EL (cell line): ENCODE measurements at regions not wholly inside any gene's neighbourhood (a gene's known extent, or its start where the extent isn't known, plus 50 kb on each side); places are given as distances from the start of the nearest gene placed in this dataset.

ENCODE experiments used
- DNase-seq: peaks from one replicate; pipeline ENCODE4 v3.0.0-alpha.2; 2016

DNA sequence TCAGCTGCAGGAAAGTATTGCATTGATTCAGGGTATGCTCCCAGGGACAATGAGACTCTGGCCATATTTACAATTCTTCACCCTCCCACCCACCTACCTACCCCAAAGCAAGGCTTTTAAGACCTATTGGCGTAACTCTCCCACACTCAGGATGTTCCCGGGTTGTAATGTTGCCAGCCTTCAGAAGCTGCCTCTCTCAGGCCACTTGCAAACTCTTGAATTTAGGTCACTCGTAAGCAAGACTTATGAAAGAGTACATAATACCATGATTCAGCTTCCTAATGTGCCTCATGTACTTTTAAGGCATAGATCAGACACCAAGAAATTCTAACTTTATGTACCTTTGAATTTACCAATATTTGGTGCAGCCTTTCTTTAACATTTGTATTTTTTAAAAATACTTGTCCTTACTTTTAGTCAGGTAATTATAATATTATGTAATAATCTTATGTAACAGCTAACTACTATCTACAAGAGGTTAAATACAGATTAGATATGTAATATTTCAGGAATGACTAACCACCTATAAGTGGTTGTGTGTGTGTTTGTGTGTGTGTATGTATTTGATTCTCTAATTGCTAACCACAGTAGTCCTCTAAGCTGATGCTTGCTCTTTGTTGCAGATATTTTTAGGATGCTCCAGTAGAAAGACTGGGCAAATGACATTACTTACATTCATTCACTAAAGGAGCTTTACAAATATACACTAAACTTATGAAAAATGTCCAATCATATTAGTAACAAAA, 630.5 kb upstream of the MEF2C start:
- no peak for DNase-seq

DNA sequence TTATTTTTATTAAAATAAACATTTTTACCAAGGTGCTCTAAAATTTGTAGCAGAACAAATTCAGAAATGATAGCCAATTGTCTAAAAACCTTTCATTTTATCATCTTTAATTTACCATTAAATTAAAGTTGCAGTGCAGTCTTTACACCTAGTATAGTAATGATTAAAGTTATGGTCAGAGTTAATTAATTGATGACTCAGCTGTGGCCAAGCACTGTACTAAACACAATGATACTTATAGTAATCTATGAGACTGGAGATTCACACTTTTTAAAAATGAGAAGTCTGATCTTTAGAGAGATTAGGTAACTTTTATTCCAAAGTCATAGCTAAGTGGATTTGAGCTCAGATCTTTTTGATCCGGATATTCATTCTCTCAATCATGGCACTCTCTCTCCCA, 621.1 kb upstream of the MEF2C start:
- no peak for DNase-seq

DNA sequence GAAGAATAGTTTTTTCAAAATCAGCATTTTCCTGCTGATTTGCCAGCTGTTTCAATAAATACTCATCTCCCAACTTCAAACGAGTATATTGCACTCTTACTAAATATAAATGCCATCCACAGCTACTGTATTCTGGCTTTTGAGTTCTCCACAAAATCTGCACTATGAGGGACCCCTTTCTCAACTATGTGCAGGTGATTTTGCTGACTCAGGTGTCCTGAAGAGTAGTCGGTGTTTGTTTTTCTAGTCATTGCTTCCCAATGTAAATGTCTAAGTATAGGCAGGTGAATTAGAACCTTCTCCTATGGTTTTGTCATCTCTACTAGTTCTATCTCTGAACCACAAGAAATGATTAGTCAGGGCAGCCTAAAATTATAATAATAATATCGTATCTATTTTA, 616.8 kb upstream of the MEF2C start:
- no peak for DNase-seq

DNA sequence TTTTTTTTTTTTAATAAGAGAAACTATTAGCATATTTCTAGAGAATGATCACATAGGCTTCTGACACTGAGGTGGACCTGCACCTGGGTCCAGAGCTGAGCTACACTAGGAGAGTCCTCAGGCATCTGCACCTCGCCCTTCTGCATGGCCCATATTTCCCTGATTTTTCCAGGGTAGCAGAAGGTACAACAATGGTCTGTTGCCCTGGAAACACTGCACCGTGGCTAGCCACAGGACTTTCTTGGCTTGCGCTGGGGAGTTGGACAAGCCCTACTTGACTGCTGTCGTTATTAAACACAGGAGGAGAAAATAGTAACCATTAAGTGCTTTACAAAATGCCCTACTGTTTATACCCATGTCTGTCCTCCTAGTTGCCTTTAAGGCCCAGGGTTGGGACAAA, 615.7 kb upstream of the MEF2C start:
- no peak for DNase-seq

DNA sequence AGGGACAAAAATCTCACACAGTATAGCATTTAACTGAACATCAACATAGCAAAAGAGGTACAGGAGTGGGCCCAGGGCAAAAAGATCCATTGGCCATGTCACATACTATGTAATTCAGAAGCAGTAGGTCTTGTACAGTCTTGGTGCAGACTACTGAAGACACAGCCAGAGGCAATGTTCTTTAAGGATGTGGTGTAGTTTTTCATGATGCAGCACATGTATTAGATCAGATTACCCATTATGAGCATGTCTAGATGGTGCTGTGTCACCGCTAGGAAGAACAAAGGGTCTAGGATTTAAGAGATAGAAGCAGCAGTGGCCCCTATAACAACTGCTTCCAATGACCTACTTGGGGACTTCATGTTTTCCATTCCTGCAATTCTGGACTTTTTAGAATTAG, 610.4 kb upstream of the MEF2C start:
- no peak for DNase-seq

DNA sequence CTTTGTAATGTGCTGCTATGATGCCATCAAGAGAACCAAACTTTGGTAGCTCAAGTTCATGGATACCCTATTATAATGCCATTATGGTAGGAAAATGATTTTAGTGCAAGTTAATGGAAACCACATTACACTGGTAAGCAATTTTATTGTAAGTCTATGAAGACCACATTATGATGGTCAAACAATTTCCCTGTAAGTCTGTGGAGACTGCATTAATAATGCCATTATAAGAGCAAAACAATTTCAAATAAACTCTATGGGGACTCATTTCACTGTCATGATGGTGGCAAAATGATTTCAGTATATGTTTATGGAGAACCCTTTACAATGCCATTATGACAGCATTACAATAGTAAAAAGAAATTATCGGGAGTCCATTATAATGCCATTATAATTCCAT, 602.0 kb upstream of the MEF2C start:
- no peak for DNase-seq

DNA sequence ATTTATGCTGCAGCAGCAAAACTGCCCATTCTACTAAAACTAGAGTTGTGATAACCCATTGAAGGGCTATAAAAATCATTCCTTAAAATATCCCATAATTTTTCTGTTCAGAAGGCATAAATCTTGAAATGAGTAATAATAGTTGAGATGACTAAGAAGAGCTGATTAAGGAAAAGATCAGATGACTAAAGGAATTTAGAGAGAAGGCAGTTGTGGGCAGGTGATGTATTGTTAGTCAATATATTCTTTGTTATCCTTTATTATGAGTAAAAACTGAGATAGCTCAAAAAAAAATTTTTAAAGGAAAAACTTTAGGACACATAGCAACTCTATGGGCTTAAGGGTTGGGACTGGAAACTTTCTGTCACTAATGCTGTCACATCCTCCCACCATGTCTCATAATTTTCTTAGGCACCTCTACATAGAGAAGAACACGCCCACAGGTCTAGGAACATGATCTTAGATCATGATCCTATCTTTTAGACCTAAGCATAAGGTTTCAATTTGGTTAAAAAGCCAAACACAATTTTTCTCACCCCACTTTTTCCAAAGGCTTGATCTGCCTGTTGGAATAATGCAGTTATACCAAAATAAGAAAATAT, 597.5 kb upstream of the MEF2C start:
- no peak for DNase-seq

DNA sequence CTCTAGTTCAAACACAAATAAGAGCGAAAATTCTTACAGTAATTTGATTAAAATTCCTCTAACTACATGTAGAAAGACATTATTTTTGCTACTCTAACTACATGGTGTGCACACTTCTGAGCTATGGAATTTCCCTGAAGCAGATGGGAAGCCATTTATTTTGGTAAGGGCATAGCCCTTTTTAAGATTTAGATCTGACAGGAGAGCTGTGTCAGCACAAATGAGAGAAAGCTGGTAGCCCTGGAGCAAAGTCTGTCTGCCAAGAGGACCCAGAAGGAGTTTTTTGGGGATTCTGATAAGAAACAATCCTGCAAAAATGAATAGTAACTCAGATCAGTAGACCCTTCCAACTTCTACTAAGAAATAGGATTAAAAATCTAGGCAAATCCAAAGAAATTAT, 595.9 kb upstream of the MEF2C start:
- DNase-seq: no peak

DNA sequence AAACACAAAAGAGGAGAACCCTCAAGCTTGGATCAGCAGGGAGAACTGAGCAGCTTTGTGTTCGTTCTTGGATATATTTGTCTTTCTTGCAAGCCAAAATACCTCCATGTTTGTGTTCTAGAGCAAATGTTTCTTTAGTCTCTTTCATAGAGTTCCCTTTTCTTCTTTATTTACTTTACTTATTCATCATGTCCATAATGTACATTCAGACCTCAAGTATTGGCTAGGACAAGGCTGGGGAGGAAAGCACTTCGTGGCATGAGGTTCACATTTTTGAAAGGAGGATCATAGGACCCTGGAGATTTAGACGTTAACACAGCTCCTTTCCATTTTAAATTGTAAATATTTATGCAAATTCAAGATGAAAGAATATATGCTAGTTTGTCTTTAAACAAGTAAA, 590.2 kb upstream of the MEF2C start:
- DNase-seq: no peak

DNA sequence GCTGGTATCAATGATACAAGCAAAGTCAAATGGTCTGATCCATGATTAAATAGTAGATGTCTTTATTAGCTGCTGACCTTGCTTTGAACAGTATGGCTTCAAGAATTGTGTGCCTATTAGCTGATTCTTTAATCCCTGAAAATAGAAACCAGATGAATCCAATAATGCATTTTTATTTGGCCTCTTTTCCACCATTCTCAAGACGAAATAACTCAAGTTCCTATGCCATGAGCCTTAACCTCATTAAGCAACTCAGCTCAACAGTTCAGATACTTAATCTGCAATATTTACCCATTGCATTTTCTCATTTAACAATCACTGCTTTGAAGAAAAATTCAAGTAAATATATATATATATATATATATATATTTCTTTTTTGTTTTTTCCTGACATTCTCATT, 588.6 kb upstream of the MEF2C start:
- DNase-seq: no peak

DNA sequence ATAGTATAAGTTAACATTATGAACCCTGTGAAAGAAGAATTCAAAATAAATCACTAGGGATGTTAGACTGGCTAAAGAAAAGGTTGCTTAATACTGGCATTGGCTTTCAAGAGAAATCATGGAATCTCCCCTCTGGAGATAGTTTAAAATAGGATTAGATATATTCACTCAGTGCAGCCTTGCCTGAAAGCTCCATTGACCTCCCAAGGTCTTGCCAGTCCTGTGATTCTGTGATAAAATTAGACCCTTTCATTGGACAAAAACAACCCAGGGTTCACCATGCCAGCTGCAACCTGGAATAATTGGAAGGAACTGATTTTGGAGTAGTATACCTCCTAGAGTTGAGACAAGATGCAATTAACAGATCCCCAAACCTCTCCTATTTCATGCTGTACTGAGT, 588.1 kb upstream of the MEF2C start:
- DNase-seq: no peak

DNA sequence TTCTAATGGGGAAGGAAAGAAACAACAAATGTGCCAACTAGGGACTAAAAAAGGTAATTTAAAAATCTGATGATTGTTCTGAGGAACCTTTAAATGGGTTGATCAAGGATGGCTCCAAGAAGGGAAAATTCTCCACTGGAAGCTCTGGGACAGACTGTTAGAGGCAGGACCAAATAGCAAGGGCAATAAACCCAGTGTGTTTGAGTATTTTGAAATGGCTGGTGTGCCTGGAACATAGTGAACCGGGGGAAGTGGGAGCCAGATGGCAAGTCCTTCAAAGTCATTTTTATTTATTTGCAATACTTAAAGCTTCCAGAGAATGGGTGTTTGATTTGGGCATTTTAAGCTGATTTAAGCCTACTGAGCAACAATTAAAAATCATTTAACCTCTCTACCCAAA, 587.7 kb upstream of the MEF2C start:
- DNase-seq: no peak

DNA sequence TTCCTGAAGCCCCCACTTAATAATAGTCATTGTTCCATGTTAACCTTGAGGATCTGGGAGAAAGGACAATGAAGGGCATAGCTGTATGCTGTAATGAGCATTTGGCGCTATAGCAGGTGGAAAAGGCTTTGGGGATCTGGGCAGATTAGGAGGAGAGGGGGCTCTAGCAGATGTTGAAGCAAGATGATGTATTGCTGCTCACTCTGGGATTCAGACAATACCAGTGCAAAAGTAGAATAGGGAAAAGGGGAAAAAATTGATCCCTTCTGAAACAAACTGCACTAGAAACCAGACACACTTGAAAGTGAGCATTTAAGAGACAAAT, 575.3 kb upstream of the MEF2C start:
- no peak for DNase-seq

DNA sequence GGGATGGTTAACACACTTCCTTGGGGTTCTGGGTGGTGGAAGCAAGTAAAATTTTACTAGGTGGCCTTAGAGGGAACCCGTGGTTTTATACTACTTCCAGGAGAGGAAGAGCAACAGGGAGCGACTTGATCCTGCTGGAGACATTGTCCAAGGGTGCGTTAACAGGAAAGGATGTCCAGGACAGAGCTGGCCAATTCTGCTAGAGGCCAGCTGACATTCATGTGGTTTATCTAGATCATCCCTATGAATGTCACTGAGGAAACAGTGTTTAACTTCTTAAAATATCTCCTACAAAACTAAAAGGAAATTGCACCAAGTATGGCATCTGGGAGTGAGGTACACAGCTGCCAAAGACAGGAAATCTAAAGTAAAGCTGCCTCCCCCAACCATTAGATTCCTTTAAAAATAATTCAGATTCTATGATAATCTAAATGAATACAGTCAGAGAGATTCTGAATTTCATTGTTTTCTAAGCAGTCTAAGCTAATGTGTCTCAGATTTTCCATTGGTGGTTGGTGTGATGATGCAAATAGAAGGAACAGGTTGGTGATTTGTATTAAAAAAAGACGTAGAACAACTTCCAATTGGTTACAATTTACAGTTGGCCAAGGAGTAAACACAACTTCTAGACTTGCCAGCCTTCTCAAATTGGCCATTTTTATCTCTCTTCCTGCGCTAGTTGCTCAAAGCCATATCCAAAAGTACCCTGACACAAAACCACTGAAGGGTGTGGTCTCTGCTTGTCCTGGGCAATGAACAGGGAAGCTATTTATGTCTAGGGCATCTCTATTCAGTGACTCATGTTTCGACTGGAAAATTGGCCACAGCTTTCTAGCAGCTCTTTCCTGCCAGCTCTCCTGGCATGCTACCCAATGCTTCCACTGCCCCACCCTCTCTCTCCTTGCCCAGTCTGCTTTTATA, 574.7 kb upstream of the MEF2C start:
- peak; percentile 0 for DNase-seq

DNA sequence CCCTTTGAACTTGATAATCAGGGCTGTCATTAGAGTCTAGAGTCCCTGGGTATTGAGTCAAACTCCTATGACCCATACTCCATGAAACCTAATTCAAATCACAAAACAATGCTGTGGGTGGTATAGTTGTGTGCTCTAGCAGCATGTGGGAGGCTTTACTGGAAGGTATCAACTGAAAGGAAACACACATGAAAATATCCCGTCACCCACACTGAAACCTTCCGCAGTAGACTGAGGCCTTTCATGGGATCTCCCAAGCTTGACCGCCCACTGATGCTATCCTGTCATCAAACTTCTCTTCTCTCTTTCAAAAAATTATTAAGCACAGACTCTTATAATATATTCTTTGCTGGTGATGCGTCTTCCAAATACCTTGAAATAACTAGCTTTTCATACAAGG, 569.1 kb upstream of the MEF2C start:
- no peak for DNase-seq

DNA sequence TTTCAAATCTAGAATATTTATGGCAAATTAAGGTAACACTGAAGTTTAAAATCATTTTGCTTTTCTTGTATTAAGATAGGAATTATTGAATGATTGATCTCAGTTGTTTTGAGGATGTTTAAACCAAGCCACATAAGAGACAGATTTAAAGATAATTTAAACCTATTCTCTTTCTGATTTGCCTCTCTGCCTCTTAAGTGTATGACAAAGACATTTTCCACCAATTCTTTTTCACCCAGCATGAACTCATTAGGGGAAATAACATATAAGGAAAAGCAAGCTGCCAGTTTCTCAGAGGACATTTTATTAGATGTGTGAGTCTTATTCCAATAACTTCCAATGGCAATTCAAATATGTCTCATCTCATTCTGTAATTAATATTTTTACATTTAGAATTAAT, 568.3 kb upstream of the MEF2C start:
- no peak for DNase-seq

DNA sequence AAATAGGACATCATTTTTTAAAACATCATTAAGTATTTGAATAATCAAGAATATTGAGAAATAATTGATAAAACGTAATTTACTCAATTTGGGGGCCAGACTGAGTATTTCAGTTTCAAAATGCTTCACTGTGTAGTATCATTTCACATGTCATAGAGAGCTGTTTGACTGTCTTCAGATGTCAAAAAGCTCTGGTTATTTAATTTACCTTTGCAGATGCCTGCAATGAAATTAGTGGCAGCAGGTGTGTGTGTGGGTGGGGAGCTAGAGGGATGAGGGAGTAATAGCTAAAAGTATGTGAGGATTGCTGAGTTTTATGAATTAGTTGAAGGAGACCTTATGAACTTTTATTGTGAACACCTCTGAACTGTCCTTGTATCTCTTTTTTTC, 567.2 kb upstream of the MEF2C start:
- no peak for DNase-seq

DNA sequence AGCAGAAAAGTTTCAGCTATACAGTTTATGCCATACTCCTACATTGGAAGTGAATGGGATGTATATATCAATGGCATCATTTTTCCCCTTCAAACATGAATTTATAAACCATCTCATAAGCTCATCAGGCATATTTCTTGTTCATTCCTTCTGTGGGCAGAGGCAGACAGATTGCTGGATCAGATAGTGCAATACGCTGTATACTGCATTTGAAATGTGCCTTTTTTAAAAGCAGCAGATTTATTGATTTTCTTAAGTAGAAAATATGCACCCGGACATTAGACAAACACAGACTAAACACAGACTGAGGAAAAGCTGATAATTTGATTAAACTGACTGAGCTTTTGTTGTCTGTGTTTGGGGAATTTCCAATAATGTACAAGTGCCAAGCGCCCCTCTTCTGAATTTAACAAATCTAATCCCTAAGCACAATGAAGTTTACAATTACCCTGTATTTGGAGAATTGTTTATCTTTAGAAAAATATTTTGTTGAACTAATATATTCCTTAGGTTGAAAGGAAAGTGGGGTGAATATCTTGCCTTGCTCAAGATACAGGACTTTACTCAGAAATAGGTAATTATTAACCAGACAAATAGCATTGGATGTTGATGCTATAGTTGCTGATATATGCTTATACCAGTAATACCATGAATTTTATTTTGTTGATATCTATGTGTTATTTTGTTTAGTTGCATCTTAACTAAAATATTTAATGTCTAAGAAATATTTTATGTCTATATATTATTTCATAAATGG, 566.6 kb upstream of the MEF2C start:
- no peak for DNase-seq

DNA sequence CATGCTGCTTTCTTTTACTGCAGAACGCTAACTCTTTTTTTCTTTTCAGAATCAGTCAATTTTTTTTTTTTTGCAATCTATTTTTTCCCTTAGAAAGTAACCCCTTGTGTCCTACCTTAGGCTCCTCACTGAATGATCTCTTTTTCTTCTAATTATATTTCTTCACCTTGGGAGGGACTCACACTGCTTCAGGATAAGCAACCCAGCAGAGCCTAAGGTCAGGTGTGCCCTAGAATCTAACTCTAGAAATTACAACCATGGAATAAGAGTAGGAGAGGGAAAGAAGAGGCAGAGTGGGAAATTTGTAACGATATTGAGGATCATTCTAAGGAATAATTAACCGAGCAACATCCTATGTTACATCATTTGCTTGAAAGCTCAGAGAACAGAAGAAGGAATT, 564.0 kb upstream of the MEF2C start:
- DNase-seq: no peak

DNA sequence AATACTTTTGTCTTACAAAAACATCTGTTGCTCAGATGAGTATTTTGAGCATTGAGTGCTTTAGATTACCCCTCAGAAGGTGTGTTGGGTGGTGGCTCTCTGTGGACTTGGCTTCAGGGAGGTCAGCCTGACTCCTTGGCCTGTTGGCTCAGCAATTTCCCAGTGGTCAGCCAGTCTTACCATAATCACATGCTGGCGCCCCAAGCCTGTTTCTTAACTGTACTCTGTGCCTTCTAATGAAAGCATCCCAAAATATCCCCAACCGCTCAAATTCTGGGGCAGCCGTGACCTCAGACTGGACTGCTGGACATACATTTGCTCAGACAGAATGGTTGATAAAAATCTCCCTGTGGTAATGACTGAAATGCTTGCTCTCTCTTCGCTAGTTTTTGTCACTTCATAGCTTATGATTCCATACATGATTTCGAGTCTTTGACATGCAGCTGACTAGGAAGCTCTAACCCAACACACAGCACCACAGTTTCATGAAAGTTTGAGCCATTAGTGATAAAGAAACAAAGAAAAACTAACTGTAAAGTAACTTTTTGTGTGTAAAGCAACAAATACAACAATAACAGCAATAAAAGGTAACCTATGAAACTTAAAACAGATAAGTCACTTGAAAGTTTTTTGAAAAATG, 562.2 kb upstream of the MEF2C start:
- DNase-seq: no peak

DNA sequence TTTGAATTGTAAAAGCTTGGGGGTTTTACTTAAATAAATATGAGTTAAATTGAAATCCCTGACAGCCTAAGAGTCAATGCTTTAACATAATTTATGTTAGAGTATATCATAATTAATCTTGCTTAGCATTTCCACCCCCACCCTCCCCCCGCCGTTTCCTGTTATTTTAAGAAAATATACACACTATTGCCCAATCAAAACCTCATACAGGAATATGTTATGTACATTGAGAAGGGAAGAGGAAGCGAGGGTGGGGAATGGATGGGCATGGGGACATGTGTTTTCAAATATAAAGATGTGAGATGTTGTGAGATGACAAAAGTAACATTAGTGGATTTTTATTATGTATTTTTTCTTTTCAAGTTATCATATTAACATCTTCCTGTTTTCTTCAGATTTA, 561.1 kb upstream of the MEF2C start:
- DNase-seq: no peak

DNA sequence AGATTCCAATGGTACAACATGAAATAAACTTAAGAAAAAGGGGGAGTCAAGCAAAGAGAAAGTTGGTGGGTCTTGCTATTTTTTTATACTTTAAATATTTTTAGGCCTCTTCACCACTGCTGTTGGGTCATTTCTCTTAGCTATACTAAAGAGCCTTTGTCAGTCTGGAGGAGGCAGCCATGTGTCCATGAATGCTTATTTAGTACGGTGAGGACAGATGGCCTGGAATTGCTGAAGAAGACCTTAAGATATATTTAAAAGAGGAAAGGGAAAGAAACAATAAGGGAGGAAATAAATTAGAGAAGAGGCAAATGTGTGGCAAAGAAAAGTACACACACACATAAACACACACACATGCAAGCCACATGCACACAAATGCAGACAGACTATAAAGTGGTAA, 560.5 kb upstream of the MEF2C start:
- no peak for DNase-seq

DNA sequence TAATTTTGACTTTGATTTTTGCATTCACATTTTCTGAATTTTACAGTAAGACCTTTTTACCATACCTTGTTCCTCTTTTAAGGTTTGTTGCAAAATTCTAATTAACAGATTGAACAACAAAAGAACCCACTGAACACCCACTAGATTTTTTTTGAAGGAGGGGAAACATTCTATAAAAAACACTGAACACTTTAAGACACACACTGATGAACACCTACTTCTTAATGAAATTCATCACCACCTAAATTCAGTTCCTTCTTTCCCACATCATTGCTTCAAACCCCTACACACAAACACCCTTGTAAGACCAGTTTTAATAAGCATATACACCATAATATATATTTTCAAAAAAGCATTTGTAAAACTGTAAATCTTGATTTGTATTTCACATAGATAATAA, 559.0 kb upstream of the MEF2C start:
- DNase-seq: no peak
